HCT116 (cell line): ENCODE measurements at regions not wholly inside any gene's neighbourhood (a gene's known extent, or its start where the extent isn't known, plus 50 kb on each side); places are given as distances from the start of the nearest gene placed in this dataset.

Experiments used
- ATAC-seq: fragments of 200-7000 bp; cut with Tn5 transposase; 2 replicates; pipeline ENCODE4 v1.9.1; 2020; ENCODE audit warnings: mild to moderate bottlenecking, moderate library complexity
- BruUV-seq: library from RNA; stranded (reverse); fragments of 400-500 nt; replicated peaks from 2 replicates; lab custom pipeline; 2021; lab: Mats Ljungman, UMichigan
- CTCF ChIA-PET: fragments of 300-600 bp; sonication (Branson Sonifier 250); formaldehyde crosslinking; loops from one replicate; lab custom pipeline; 2021; ENCODE audit warnings: antibody characterized with exemption; lab: Charles Lee
- POLR2A ChIA-PET: fragments of 300-600, 350-600 bp; sonication (Branson Sonifier 250); formaldehyde crosslinking; loops from one replicate; lab custom pipeline; 2021; ENCODE audit warnings: antibody characterized with exemption; lab: Charles Lee
- RAD21 ChIA-PET, 2 experiments: fragments of 300-600 bp; sonication (Branson Sonifier 250); formaldehyde crosslinking; loops; one replicate each; lab custom pipeline; 2023; ENCODE audit warnings: low total read pairs in 2 of 2; ENCODE audit not compliant: uncharacterized antibody in 2 of 2, unreplicated experiment in 2 of 2, low non-redundant PET in 1 of 2; lab: Charles Lee
- DNase-seq: peaks from one replicate; pipeline ENCODE4 v3.0.0-alpha.2; 2010; ENCODE audit warnings: low read depth, low spot score
- H2AFZ ChIP-seq: fragments of 200-600 bp; shearing (Covaris generic), sonication (generic); 2 replicates; pipeline ENCODE4 v1.6.1; 2017; ENCODE audit warnings: low read depth, mixed run types, mixed read lengths, antibody characterized with exemption, low read length; ENCODE audit not compliant: poor library complexity, severe bottlenecking
- H3K27ac ChIP-seq: 2 replicates; pipeline ENCODE4 v1.5.1; 2012; ENCODE audit warnings: low read depth, low read length
- H3K27me3 ChIP-seq: fragments of 200-600 bp; sonication (generic); 2 replicates; pipeline ENCODE4 v1.6.1; 2016; ENCODE audit warnings: mixed run types, low read length, mixed read lengths; ENCODE audit not compliant: insufficient read depth
- H3K36me3 ChIP-seq, 2 experiments: fragments of 200-500 bp in 1 of 2; fragments of 200-600 bp in 1 of 2; sonication (Bioruptor generic) in 1 of 2; sonication (generic) in 1 of 2; 2 replicates each; pipeline versions ENCODE4 v1.5.1 to v1.6.1; 2014 to 2016; ENCODE audit warnings: low read length in 2 of 2, inconsistent platforms in 1 of 2, mixed read lengths in 1 of 2, mixed run types in 1 of 2; ENCODE audit not compliant: insufficient read depth in 2 of 2, control insufficient read depth in 1 of 2
- H3K4me1 ChIP-seq, 2 experiments: fragments of 200-600 bp in 1 of 2; sonication (generic) in 1 of 2; 2 replicates each; pipeline versions ENCODE4 v1.5.1 to v1.6.1; 2012 to 2017; ENCODE audit warnings: low read length in 2 of 2, inconsistent platforms in 1 of 2, mild to moderate bottlenecking in 1 of 2, mixed read lengths in 1 of 2, mixed run types in 1 of 2, moderate library complexity in 1 of 2; ENCODE audit not compliant: insufficient read depth in 2 of 2, control insufficient read depth in 1 of 2
- H3K4me2 ChIP-seq: fragments of 200-600 bp; sonication (generic); 2 replicates; pipeline ENCODE4 v1.6.1; 2017; ENCODE audit warnings: mixed run types, low read length, mixed read lengths
- H3K4me3 ChIP-seq, 2 experiments: fragments of 200-600 bp in 1 of 2; sonication (generic) in 1 of 2; replicated peaks in 1 of 2; 2 replicates each; pipeline ENCODE4 v1.5.1; 2011 to 2016; ENCODE audit warnings: low read length in 2 of 2, control low read depth in 1 of 2, low read depth in 1 of 2, mild to moderate bottlenecking in 1 of 2, mixed read lengths in 1 of 2, mixed run types in 1 of 2
- H3K79me2 ChIP-seq: fragments of 200-600 bp; sonication (generic); 2 replicates; pipeline ENCODE4 v1.6.1; 2017; ENCODE audit warnings: mild to moderate bottlenecking, mixed run types, low read length, moderate library complexity, mixed read lengths; ENCODE audit not compliant: insufficient read depth
- H3K9ac ChIP-seq: fragments of 200-600 bp; sonication (generic); 2 replicates; pipeline ENCODE4 v1.6.1; 2016; ENCODE audit warnings: low read length, mixed read lengths
- H3K9me2 ChIP-seq: fragments of 200-600 bp; sonication (generic), shearing (Covaris generic); 2 replicates; pipeline ENCODE4 v1.6.1; 2017; ENCODE audit warnings: mixed run types, mild to moderate bottlenecking, moderate library complexity; ENCODE audit not compliant: insufficient read depth
- H3K9me3 ChIP-seq, 2 experiments: fragments of 200-500 bp in 1 of 2; fragments of 200-600 bp in 1 of 2; sonication (Bioruptor generic) in 1 of 2; sonication (generic) in 1 of 2; 2 replicates each; pipeline ENCODE4 v1.6.1; 2014 to 2017; ENCODE audit warnings: low read length in 2 of 2, mixed read lengths in 2 of 2, inconsistent platforms in 1 of 2, low read depth in 1 of 2, mild to moderate bottlenecking in 1 of 2, mixed run types in 1 of 2, moderate library complexity in 1 of 2; ENCODE audit not compliant: control insufficient read depth in 1 of 2, insufficient read depth in 1 of 2
- H4K20me1 ChIP-seq: fragments of 200-600 bp; sonication (generic), shearing (Covaris generic); 2 replicates; pipeline ENCODE4 v1.6.1; 2017; ENCODE audit warnings: mixed run types, mild to moderate bottlenecking, moderate library complexity; ENCODE audit not compliant: insufficient read depth
- ATF3 ChIP-seq: IDR thresholded peaks from 2 replicates; pipeline ENCODE4 v1.6.1; 2012
- CBX3 ChIP-seq: IDR thresholded peaks from 2 replicates; pipeline ENCODE4 v1.6.1; 2012; ENCODE audit warnings: low read depth
- EGR1 ChIP-seq: IDR thresholded peaks from 2 replicates; pipeline ENCODE4 v1.6.1; 2012; ENCODE audit warnings: low read depth
- ELF1 ChIP-seq: IDR thresholded peaks from 2 replicates; pipeline ENCODE4 v1.6.1; 2012; ENCODE audit warnings: low read depth, borderline replicate concordance
- EZH2phosphoT487 ChIP-seq: fragments of 200-600 bp; IDR thresholded peaks from 2 replicates; pipeline ENCODE4 v1.6.1; 2018; ENCODE audit warnings: antibody characterized with exemption, borderline replicate concordance
- POLR2AphosphoS5 ChIP-seq: IDR thresholded peaks from 2 replicates; pipeline ENCODE4 v1.6.1; 2011; ENCODE audit warnings: mild to moderate bottlenecking, low read depth, low read length, moderate library complexity
- RAD21 ChIP-seq: IDR thresholded peaks from 2 replicates; pipeline ENCODE4 v1.6.1; 2012; ENCODE audit warnings: low read depth, mild to moderate bottlenecking
- SRF ChIP-seq: IDR thresholded peaks from 2 replicates; pipeline ENCODE4 v1.6.1; 2012; ENCODE audit warnings: low read depth
- TCF7L2 ChIP-seq: IDR thresholded peaks from 2 replicates; pipeline ENCODE4 v1.7.0; 2011; ENCODE audit warnings: borderline replicate concordance, inconsistent platforms; ENCODE audit not compliant: insufficient read depth, insufficient read length; ENCODE audit errors: extremely low read depth
- ZFX ChIP-seq: fragments of 450-650 bp; IDR thresholded peaks from 2 replicates; pipeline ENCODE4 v1.6.1; 2017
- ZNF274 ChIP-seq: fragments of 200-500 bp; sonication (Bioruptor generic); IDR thresholded peaks from 2 replicates; pipeline ENCODE4 v1.6.1; 2014; ENCODE audit warnings: mild to moderate bottlenecking, low read depth, low read length, inconsistent platforms
- intact Hi-C: fragments of 100-400 bp; cut with micrococcal nuclease; formaldehyde crosslinking; loops from 2 replicates; pipeline ENCODE4 v1.10.0; 2022

DNA sequence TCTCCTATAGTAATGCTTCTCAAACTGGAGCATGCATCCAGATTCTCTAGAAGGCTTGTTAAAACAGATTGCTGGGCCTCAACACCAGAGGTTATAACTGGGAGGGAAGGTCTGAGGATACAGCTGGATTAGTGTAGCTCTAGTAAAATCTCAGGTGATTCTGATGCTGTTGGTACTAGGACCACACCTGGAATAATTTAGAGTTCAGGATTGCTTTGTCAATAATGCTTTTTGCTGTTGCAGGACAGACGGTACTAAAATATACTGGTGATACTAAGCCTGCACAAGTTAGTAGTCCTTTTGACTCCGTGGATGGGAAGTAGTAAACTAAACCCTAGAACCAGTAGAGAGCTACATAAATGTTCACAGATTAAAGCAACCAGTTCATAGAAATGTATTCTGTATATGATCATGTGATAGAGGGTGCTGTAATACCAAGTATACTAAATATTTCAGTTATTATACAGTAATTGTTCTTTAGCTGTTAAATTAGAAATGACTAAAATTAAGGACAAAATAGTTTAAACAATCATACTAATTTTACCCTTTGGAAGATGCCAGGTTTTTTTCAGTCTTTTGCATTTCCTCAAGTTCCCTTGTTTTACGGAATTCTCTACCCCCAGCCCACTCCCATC lies 258.2 kb upstream of the STARD13 start (continued):
- TF ChIP-seq ZFX: no peak
- no peak for TF ChIP-seq EGR1
- TF ChIP-seq EZH2phosphoT487: no peak
- no peak for TF ChIP-seq SRF

DNA sequence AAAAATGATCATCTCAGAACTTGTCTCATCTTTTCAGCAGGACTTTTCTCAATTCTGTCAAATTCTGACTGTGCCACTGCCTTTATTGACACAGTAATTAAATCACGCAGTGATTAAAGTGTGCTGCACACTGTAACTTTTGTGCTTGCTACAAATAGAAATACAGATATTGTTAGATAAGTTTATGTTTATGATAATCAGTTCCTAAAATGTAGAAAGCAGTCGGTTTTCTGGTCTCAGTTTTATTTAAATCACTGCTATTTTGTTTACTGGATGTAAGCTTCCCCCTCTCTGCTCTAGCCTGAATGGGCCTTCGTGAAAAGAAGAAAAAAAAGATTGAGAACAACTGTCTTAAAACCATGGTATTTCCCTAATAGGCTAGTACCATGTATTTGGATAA lies 258.8 kb upstream of the STARD13 start:
- ChIA-PET CTCF (interaction anchor here (0.7 to 2.1 kb wide), 3 partner anchors 57 to 1591 kb away, joined by 3 to 7 read pairs (median 4); no protein-coding TSS in a partner anchor), RAD21 (interaction anchor here in 1 of 2 experiments (0.7 kb wide), 1 partner anchor 1617 kb away, joined by 3 read pairs; no protein-coding TSS in a partner anchor), POLR2A (no interaction called here)
- Histone ChIP-seq H3K4me1 (peaks cover 19 to 26% of the 10 kb centered on the region in 2 experiments), H3K9me3 (no peaks in the 10 kb centered on the region), H4K20me1 (no peaks in the 10 kb centered on the region), H3K27me3 (no peaks in the 10 kb centered on the region), H2AFZ (no peak overlapping the region), H3K9me2 (no peaks in the 10 kb centered on the region), H3K4me3 (no peak overlapping the region), H3K36me3 (no peaks in the 10 kb centered on the region), H3K27ac (peak overlapping the region; percentile 98; the same call in 1 of the 2 replicates), H3K9ac (peak overlapping the region; percentile 75; the same call in 1 of the 2 replicates), H3K4me2 (peak overlapping the region; percentile 81; the same call in 1 of the 2 replicates), H3K79me2 (no peaks in the 10 kb centered on the region)
- intact Hi-C loops: loop anchor here (5.0 to 10.0 kb wide), 2 partner anchors 817 to 1620 kb away; no protein-coding TSS in a partner anchor
- TF ChIP-seq ELF1 (no peak), TCF7L2 (no peak), RAD21 (no peak), POLR2AphosphoS5 (no peak), SRF (no peak), EGR1 (no peak), ATF3 (no peak), ZNF274 (no peak), CBX3 (no peak)
- no TSS peak for BruUV-seq
- ATAC-seq: no peak
- no peak for DNase-seq
